ENCODE measurements at regions not wholly inside any gene's neighbourhood (a gene's known extent, or its start where the extent isn't known, plus 50 kb on each side); places are given as distances from the start of the nearest gene placed in this dataset.

DNA sequence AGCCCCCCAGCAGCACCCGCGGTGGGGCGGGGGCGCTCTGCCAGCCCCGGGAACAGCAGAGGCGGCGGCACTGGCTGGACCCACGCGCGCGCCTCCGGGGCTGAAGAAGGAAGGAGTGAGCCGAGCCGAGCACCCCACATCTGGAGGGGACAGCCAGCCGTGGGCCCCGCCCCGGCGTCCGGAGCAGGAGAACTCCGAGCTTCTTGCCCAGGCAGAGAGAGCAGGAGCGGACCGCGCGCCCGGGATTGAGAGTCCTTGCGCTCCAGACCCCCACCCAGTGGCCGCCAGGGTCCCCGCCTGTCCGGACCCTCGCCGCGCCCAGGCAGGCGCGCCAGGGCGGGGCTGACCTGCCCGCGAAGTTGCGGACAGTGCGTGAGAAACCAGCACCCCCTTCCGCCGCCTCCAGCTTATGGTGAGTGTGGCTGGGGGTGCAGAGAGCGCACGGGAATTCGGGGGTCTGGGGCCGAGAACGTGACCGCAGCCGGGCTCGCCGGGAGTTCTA, 921.9 kb upstream of the EEF2KMT start:
- DNase-seq (ENCODE audit: low read depth, low spot score): peak; percentile 4
- no peaks in the 10 kb centered on the region for H3K4me1 Mint-ChIP-seq
- no peaks in the 10 kb centered on the region for H3K9me3 Mint-ChIP-seq
- TF ChIP-seq, protein P1, sequence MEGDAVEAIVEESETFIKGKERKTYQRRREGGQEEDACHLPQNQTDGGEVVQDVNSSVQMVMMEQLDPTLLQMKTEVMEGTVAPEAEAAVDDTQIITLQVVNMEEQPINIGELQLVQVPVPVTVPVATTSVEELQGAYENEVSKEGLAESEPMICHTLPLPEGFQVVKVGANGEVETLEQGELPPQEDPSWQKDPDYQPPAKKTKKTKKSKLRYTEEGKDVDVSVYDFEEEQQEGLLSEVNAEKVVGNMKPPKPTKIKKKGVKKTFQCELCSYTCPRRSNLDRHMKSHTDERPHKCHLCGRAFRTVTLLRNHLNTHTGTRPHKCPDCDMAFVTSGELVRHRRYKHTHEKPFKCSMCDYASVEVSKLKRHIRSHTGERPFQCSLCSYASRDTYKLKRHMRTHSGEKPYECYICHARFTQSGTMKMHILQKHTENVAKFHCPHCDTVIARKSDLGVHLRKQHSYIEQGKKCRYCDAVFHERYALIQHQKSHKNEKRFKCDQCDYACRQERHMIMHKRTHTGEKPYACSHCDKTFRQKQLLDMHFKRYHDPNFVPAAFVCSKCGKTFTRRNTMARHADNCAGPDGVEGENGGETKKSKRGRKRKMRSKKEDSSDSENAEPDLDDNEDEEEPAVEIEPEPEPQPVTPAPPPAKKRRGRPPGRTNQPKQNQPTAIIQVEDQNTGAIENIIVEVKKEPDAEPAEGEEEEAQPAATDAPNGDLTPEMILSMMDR (conservative IDR thresholded peaks at IDR 0.05): peak; percentile 13
- H3K27me3 Mint-ChIP-seq (ENCODE audit: low read depth): peaks cover 93% of the 10 kb centered on the region
- H3K27ac Mint-ChIP-seq (ENCODE audit: unreplicated experiment): no peak overlapping the region
- H3K4me3 Mint-ChIP-seq: no peak overlapping the region
- no peaks in the 10 kb centered on the region for H3K36me3 Mint-ChIP-seq (ENCODE audit: low read depth)

DNA sequence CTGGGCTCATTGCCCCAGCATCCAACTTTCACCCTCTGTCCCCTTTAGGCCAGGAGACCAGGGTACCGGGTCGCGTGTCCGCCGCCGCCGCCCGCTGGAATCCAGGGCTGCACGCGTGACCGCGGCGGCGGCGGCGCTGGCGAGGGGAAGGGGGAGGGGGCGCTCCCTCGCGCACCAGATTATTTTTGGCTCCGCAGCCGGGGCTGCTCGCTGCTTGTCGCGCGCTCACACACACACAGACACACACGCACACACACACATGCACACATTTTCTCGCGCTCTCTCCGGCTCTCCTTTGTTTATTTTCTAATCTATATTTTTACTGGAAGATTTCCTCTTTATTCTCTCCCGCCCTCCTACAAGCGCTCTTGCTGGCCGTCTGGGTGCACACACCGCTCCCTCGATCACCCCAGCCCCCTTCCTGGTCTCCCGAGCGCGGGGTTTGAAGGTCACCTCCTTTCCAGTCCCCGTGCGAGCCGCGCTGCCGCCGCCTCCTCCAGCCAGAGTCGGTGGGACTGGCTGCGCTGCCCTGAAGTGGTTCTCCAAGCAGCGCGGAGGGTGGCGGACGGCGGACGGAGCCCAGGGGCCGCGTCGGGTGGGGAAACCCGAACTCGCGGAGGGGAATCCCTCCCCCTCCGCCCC, 921.4 kb upstream of the EEF2KMT start:
- H3K4me3 Mint-ChIP-seq: peak overlapping the region; percentile 74
- peaks cover 93% of the 10 kb centered on the region for H3K27me3 Mint-ChIP-seq (ENCODE audit: low read depth)

DNA sequence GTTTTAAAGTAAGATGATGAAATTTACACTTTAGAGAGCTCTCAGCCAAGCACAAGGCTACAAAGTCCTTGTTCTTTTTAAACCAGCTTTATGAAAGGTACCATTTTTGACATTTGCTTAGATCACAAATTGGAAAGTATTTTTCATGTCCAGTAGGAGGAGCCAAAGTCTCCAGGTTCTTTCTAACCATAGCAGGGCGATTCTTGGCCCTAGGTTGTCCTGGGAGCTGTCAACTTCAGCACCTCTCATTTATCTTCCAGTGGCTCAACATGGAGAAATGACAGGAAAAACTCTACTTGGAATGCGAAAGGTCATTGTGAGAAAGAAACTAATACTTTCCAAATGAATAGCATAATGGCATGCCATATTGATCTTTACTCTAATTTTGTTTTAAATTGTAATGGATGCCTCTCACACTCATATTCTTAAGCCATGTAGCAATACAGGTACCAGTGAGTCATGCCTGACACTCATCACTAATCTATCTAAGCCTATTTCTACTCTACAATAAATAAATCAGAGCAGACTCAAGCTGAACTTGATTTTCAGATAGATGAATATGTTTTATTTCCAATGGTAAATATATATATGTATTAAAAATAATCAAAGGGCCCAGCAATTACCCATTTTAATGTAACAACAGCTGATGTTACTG, 919.1 kb upstream of the EEF2KMT start:
- Mint-ChIP-seq H3K4me3 (peak overlapping the region; percentile 66), H3K27ac (ENCODE audit: unreplicated experiment) (no peak overlapping the region), H3K27me3 (ENCODE audit: low read depth) (peaks cover 75% of the 10 kb centered on the region), H3K4me1 (no peaks in the 10 kb centered on the region), H3K36me3 (ENCODE audit: low read depth) (no peaks in the 10 kb centered on the region), H3K9me3 (no peaks in the 10 kb centered on the region)
- TF ChIP-seq, protein P1 (conservative IDR thresholded peaks at IDR 0.05): peak; percentile 75
- DNase-seq (ENCODE audit: low read depth, low spot score): no peak

More for the DNA sequence above, 921.4 kb upstream of the EEF2KMT start:
- TF ChIP-seq, protein P1 (conservative IDR thresholded peaks at IDR 0.05): no peak
- no peaks in the 10 kb centered on the region for H3K36me3 Mint-ChIP-seq (ENCODE audit: low read depth)
- H3K9me3 Mint-ChIP-seq: no peaks in the 10 kb centered on the region
- H3K27ac Mint-ChIP-seq (ENCODE audit: unreplicated experiment): no peak overlapping the region
- H3K4me1 Mint-ChIP-seq: no peaks in the 10 kb centered on the region
- DNase-seq (ENCODE audit: low read depth, low spot score): peak; percentile 6

DNA sequence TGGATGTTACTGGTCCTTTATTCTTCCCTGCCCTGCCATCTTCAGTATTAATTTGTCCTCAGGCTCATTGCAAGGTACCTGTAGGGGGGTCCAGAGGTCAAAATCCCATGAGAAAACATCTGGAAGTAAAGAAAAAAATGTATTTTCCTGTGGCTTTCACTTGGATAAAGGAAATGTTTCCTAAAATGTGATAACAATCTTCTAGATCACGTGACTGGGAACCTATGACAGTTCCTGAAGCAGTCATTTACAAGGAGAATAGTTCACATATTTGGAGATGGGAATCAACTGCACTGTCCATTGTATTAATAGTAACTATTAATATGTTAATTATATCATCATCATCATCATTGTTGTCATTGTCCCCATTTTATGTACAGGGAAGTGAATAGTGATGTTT, 915.1 kb upstream of the EEF2KMT start:
- TF ChIP-seq, protein P1 (conservative IDR thresholded peaks at IDR 0.05): no peak
- H3K36me3 Mint-ChIP-seq (ENCODE audit: low read depth): no peaks in the 10 kb centered on the region
- H3K4me3 Mint-ChIP-seq: no peak overlapping the region
- H3K27me3 Mint-ChIP-seq (ENCODE audit: low read depth): peaks cover 70% of the 10 kb centered on the region
- no peaks in the 10 kb centered on the region for H3K9me3 Mint-ChIP-seq
- DNase-seq (ENCODE audit: low read depth, low spot score): no peak
- H3K4me1 Mint-ChIP-seq: no peaks in the 10 kb centered on the region
- H3K27ac Mint-ChIP-seq (ENCODE audit: unreplicated experiment): no peak overlapping the region

DNA sequence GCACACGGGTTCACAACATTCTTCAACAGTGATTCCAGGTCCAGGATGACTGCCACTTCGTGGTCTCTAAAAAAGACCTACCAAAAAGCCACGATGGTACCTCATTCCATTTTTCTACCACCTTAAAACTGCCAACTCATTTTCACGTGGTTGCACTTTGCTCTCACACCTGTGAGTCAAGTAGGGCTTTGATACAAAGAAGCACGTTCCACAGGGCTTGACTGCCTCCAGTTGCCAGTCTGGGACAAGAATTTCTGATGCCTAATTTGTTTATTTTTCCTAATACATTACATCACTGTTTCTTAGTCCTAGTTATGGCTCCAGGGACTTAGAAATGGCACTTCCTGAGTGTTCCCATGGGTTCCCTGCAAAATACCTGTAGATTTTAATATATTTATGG, 911.6 kb upstream of the EEF2KMT start:
- Mint-ChIP-seq H3K27me3 (ENCODE audit: low read depth) (peaks cover 64% of the 10 kb centered on the region), H3K27ac (ENCODE audit: unreplicated experiment) (no peak overlapping the region), H3K4me1 (no peaks in the 10 kb centered on the region), H3K4me3 (no peak overlapping the region), H3K9me3 (no peaks in the 10 kb centered on the region), H3K36me3 (ENCODE audit: low read depth) (no peaks in the 10 kb centered on the region)
- no peak for DNase-seq (ENCODE audit: low read depth, low spot score)
- TF ChIP-seq, protein P1 (conservative IDR thresholded peaks at IDR 0.05): no peak
